ENCODE measurements at regions not wholly inside any gene's neighbourhood (a gene's known extent, or its start where the extent isn't known, plus 50 kb on each side); places are given as distances from the start of the nearest gene placed in this dataset.

DNA sequence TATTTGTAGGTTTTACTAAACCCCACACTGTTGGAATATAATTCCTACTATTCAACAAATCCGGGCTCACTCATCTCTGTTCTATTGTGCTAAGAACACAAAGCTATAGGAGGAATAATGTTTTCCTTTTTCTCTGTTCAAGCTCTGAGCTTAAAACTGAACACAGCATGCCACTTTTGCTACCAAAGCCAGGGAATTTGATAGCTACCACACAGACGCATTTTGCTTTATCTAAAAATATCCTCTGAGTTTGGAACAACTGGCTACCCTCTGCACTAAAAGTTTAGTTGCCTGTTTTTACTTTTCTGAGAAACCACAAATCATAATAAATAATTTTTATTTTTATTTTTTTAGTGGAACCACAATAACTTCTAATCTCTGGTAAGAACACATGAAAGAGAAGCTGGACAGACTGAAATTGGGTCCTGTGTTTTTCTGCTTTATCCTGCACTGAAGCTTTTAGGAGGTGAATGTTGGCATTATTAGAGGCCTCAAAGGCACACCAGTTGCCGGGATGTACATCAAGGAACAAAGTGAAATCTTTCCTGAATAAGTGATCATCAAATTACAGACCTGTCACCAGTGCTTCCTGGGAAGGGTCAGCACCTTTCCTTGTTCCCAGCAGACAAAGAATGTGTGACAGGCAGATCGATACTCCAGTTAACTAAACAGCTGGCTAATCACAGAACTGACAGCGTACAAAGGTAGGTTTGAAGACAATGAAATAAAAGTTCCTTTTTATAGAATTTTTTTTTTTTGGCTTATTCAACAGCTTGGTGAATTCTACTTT lies 523.2 kb upstream of the TENM4 start:
- DNase-seq = no peak

DNA sequence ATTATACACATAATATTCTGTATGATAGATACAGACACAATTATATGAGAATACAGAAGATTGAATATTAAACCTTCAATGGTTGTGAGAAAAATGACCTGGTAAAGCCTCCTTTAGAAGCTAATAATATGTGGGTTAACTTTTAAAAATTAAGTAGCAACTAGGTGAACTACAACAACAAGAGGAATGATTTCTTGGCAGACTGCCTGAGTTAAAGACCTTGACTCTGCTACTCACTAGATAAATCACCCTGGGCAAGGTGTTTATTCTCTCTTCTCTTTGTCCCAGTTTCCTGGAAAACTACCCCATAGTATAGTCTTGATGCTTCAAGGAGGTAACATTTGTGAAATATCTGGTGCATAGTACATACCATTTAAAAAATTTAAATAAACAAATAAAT lies 519.6 kb upstream of the TENM4 start:
- no peak for DNase-seq

DNA sequence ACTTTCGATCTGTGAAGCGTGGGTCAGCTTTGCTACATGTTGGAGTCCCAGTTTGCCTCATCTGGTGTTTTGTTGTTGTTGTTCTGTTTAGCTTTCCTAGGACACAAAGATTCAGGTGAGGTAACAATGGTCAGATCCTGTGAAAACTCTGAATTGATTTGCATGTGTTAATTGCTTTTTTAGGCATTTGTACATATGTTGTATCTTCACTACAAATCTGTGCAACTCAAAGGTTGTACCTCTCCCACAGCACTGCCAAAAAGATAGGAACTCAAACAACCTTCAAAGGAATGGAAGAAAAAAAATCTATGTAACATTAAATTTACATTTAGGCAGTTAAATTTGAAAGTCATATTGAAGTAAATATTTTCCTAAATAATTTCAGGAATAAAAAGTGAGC lies 518.5 kb upstream of the TENM4 start:
- DNase-seq = no peak

DNA sequence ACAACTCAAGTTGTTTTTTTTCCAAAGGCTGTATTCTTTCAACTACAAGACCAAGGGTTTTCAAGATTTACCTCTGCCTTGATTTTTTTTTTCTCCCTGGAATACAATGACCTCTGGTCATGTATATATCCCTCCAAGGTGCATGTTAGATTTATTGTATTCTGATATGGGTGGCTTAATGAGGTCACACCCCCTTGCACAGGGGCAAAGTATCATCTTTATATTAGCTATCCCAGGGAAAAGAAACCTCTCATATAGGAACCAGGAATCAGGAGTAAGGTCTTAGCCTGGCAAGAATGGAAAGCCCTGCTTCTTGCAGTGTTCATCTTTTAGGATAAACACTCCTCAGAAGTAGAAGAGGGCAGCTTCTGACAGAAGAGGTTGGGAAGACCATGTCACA lies 516.9 kb upstream of the TENM4 start:
- no peak for DNase-seq

DNA sequence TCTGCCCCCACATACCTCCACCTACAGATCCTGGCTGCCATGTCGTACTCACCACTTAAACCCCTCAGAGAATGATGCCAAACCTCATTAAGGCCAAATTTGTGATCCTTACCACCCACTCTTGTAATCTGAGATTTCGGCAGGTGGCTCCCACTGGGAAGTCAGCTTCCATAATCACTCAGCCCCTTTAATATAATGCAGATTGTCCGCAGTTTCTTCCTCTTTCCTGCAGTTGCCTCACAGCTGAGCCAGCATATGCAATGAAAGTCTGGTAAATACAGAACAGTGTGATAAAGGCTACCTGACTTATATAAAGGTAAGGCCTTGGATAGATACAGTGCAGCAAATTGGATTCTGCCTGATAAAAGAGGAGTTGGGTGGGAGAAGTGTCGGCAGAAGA lies 515.2 kb upstream of the TENM4 start:
- DNase-seq = no peak

DNA sequence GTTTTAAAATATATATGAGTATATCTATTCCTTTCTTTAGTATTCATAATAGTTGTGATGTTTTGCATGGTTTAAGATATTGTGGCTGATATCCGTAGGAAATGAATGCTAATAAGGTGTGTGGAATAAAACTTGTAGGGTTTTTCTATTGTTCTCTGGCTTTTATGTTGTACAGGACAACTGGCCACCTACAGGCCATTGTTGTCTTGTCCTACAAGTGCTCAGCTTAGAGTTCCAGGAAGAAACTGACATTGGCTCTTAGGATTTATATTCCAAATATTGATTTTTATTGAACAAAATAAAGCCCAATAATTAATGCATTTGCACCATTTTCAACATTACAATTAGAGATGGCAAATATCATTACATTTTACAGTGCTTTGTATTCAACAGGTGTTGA lies 512.8 kb upstream of the TENM4 start:
- DNase-seq = no peak

DNA sequence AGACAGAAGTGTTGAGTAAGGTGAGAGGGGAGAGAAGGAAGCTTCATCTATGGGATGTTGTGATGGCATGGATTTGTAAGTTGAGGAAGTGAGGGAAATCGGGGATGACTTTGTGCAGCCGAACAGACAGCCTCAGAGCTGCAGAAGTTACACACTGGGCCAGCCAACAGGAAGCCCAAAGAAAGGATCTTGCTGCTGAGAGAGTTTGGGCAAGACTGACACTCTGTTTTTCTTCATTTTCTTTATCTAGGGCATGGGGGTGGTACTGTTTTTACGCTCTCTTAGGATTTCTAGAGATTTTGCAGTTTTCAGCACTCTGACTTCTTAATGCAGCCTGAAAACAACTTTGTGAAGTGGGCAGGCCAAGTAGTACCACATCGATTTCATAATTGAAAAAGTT lies 509.9 kb upstream of the TENM4 start:
- DNase-seq = no peak

DNA sequence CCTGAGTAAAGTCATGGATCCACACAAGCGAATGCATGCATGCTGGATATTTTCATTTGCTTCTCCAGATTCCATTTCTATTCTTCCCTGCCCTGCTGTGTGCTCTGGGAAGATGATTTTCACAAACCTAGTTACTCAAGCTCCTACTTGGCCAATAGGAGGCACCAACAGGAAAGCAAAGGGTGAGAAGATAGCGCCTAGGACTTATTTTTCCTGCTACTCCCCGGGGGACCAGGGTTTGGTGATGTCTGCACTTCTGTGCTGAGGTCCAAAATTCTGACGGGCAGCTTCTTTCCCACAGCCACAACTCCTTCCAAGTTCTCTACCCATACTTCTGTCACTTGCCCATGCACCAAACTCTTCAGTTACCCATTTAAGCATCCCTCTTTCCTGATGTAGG lies 509.3 kb upstream of the TENM4 start:
- DNase-seq = no peak

DNA sequence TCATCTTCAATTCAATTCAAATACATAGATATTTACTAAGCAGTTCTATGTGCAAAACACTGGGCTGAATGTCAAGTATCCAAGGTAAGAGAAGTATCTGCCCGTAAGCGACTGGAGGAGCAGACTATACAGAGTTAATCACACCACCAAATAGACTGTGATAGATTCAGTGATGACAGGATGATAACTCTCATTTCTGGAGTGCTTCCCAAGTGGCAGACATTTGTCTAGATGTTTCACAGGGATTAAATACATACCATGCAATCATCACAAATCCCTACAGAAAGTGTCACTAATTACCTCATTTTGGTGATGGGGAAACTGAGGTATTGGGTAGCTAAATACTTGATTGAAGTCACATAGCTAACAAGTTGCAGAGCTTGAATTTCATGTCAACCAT lies 508.7 kb upstream of the TENM4 start:
- no peak for DNase-seq

DNA sequence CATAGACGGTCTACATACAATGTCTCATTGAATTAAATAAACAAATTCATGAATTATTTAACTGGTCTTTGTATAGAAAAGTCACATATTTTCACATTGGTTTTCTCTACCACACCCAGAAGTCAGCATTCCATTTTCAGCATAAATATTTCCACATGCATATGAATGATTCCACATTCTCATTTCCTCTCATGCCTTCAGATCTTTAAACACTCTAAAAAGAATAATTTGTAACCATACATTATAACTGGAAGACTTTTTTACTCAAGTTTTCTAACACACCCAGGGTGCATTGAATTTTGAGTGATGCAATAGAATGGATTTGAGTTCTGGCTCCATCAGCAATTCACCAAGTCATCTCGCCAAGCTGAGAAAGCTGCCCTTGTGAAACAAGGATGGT lies 501.8 kb upstream of the TENM4 start:
- DNase-seq = no peak

DNA sequence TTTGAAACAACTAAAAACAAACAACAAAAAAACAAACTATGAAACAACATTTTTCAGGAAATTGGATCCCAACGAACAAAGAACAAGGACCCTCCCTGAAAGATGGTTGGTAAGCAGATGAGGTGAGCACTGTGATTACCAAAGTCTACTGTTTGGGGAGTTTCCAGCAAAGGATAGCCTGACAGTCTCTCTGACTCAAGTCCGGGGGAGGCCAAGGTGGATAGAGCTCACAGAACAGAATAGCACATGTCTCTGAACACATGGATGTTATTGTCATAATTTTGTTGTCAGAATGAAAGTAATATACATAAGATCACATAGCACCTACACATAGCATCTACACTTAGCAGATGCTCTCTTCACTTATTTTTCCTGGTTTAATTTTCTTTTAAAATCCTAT lies 501.3 kb upstream of the TENM4 start:
- DNase-seq = no peak

DNA sequence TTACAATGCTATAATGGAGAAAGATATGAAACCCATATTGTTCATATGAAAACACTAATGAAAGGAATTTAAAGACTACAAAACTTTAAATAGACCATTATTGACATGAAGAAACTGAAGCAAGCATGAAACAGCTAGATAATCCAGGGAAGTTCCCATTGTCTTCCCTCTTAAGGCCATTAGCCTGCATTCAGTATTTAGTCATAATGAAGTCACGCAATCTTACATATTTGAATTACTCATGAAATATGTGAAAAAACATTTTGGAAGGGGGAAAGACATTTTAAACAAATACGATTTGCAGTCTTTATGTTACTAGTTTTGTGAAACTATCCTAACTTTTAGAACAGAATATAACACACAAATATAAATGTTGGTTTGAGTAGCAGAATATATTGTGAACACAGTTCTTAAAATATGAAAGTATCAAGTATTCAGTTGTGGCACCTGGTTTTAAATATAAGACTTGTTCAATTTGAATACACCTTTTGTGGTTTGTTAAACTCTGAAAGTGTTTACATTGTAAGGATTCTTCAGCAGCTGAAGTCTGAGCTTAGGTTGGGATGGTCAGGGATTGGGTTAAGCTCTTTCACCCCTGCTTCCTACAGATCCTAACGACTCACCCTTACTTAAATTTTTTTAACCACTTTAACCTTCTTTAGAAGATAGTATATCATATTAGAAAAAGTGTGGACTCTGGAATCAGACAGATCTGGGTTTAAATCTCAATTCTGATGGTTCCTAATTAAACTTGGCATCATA lies 500.3 kb upstream of the TENM4 start:
- DNase-seq = no peak

DNA sequence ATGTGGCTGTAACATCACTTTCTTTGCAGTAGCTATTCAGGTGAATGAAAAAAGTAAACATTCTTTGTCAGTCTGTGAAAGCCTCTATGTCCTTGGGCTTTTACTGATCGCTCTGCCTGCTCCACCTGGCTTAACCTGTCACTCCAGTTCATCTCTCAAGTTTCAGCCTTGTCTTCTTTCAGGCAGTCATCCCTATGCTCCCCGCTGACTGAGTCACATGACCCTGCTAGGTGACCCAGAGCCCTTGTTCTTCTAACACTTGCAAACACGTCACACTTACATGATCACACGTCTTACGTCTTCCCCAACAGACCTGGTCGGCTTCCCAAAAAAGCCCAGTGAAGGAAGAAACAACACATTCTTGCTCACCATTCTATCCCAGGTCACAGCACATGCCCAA lies 499.3 kb upstream of the TENM4 start:
- DNase-seq = no peak

DNA sequence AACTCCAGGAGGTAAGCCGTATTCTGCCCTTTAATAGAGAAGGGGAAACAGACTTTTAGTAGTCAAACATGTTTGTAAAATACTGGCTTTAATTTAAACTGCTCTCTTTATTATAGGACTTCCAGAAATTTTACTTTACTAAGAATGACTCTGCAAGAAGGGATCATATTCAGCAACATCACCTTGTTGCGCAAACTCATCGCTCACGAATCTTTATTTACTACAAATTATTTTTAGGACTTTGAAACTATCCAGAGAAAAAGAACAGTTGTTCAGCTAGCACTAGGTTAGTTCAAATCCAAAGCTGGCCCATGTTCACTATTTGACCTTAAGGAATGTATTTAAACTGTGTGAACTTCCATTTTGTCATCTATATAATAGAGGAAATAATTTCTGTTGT lies 498.3 kb upstream of the TENM4 start:
- no peak for DNase-seq

DNA sequence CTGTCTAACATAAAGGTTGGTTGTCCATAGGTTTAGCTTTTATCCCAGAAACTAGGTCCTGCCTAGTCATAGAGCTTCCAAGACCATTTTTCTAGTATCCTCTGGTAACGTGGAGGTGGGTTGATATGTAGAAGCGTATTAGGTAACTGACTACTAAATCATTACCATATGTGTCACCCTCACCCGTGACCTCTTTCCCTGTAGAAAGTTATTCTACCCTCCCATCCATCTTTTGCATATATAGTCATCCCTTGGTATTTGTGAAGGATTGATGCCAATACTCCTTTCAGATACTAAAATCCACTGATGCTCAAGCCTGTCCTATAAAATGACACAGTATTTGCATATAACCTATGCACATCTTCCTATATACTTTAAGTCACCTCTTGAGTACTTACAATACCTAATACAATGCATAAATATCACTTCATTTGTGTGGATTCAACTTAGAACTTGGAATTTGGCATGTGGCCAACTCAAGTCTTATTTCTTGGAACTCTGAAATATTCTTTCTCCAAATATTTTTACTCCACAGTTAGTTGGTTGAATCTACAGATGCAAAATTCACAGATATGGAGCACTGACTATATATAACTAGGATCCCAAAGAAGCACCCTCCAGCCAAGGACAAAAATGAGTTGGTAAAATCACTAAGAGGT lies 497.0 kb upstream of the TENM4 start:
- no peak for DNase-seq

DNA sequence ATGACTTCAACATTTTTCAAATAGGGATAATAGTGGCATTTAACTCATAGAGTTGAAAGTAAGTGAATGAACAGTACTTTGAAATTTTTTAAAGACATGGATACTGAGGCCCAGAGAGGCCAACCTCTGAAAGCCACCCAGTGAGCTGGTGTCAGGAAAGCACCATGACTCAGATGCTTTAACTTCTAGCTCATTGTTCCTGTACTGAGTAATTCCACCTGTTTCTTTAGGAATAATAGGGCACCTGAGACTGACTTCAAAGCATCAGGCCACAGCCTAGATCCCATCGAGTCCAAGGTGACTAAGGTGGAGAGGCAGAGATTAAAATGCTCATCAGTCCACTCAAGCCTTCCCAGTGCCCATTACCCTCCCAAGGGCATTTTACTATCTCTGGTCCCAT lies 491.8 kb upstream of the TENM4 start:
- DNase-seq = no peak

DNA sequence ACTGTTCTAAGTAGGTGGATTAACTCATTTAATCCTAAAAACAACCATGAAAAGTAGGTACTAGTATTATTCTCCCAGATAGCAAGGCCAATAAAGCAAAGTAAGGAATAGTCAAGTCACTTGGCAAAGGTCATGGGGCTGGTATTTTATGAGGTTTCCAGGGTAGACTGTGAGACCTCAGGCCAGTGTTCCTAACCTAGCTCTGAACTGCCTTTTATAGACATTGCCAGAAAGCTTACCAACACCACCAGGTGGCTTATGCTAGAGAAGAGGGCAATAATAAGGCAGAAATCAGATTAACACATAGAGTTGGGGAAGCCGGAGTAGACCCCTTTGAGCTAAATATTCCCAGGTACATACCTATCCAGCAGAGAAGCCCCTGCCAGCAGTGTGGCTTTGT lies 490.9 kb upstream of the TENM4 start:
- DNase-seq = no peak

DNA sequence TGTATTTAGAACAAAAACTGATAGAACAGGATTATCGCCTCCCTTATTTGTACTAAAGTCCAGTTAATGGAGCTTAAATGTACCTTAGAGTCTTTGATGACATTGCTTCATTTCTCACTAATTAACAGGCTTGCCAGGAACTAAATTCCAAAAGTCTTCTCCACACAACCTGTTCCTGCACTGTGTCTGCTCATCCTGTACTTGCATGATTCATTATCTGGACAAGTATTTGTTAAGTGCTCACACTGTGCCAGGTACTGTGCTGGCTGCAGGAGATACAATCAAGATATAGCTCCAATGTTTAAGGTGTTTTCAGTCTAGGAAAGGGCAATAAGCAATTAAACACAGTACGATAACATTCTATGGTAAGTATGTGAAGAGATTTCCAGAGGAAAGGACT lies 485.9 kb upstream of the TENM4 start:
- no peak for DNase-seq

DNA sequence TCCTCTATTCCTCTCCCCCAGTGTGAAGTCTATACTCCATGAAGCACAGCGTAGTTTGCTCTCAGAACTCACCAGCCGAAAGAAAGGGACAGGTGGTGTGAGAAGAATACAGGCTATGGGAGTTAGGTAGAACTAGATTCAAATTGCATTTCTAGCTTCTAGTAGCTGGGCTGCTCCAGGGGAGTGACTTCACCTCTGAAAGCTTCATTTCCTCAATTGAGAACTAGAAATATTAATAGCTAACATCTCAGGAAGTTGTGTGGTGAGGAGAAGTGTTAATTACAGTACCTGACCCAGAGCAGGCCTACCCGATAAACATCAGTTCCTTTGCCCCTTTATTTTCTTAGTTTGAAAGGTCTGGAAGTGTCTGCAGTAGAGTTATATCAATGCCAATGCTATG lies 484.7 kb upstream of the TENM4 start:
- DNase-seq = no peak

DNA sequence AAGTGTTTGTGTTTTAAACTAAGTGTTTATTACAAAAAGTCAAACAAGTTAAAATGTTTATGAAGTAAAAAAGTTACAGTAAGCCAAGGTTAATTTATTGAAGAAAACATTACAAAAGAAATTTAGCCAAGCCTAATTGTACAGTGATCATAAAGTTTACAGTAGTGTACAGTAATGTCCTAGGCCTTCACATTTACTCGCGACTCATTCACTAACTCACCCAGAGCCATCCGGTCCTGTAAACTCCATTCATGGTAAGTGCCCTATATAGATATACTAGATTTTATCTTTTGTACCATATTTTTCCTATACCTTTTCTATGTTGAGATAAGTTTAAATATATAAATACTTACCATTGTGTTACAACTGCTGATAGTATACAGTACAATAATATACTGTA lies 481.8 kb upstream of the TENM4 start:
- no peak for DNase-seq

DNA sequence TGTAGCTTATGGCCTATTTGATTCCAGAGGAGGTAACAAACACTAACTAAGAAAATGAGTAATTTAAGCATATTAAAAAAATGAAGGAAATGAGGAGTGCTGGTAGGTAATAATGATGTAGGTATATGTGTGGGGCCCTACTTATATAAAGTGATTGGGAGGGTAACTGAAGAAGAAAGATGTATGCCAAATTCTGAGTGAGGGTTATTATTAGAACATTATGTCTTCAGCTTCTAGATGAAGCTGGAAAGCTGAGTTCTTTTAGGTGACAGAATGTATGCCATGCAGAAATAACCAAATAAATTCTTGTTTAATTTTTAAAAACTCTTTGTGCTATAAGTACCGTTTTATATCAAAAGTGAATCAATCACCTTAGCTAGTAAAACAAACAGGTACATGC lies 479.6 kb upstream of the TENM4 start:
- DNase-seq = no peak

DNA sequence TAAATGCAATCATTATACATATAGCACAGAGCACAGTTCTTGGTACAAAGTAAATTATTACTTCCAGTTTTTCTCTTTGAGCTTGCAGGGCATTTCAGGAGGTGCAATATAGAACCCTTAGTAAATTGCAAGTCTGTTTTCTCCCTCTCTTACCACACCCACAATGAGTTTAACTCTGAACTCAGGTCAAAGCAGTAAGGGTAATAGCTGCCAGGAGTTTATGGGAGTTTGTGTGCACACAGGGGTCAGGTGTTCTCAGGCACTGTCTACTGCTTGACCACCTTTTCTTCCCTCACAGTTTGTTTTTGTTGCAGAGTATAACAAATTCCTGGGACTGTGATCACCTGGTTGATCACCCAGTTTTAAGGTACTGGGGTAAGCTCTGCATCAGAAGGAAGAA lies 478.5 kb upstream of the TENM4 start:
- DNase-seq = no peak

DNA sequence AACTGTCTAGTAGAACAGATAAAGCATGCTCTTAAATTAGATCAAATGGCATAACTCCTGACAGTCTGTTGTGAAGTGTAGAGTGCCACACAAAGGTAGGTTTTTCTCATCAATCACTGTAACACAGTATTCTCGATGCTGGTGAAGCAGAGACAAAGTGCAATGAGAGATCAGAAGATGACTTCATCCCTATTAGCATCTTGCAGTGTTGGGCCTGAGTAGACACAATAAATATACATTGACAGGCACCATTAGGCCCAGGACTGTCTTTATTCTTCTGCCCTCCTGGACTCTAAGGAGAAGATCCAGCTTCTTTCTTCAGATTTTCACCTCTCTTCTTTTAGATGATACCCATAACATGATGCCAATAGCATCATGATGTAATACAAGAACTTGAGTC lies 478.0 kb upstream of the TENM4 start:
- DNase-seq = no peak

DNA sequence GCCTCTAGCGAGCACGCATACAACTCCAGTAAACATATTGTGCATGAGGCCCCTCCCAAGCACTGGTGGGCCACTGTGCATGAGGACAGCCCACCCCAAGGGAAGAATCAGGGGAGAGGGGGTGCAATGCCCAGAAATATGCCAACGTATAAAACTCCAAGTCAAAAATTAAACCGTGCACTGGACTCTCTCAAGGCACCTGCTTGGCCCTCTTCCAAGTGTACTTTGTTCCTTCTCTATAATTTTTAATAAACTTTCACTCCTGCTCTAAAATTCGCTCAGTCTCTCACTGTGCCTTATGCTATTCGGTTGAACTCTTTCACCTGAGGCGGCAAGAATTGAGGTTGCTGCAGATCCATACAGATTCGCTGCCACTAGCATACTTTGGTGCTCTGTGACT lies 465.3 kb upstream of the TENM4 start:
- DNase-seq = no peak

Measured in bone marrow (tissue), 2 donors.